ENCODE measurements at regions not wholly inside any gene's neighbourhood (a gene's known extent, or its start where the extent isn't known, plus 50 kb on each side); places are given as distances from the start of the nearest gene placed in this dataset.
A peak's percentile ranks its signal among the peaks of the same experiment; 100 is the strongest.

GRCh38 chr9:6090277-6091210, 75.1 kb upstream of the RANBP6 start:
- H3K4me1 ChIP-seq (ENCODE audit: control insufficient read depth in 5 of 5, insufficient read depth in 5 of 5, low read length in 5 of 5) = no peaks in the 10 kb centered on the region
- no peak overlapping the region for H3K9ac ChIP-seq (ENCODE audit: insufficient read depth in 1 of 2, low read length in 2 of 2)
- DNase-seq (no peak), ATAC-seq (ENCODE audit: insufficient read depth, low FRiP score) (no peak)
- H3K27me3 ChIP-seq (ENCODE audit: control insufficient read depth in 3 of 3, insufficient read depth in 3 of 3, low read length in 2 of 3) = no peaks in the 10 kb centered on the region
- TF ChIP-seq, protein P1, sequence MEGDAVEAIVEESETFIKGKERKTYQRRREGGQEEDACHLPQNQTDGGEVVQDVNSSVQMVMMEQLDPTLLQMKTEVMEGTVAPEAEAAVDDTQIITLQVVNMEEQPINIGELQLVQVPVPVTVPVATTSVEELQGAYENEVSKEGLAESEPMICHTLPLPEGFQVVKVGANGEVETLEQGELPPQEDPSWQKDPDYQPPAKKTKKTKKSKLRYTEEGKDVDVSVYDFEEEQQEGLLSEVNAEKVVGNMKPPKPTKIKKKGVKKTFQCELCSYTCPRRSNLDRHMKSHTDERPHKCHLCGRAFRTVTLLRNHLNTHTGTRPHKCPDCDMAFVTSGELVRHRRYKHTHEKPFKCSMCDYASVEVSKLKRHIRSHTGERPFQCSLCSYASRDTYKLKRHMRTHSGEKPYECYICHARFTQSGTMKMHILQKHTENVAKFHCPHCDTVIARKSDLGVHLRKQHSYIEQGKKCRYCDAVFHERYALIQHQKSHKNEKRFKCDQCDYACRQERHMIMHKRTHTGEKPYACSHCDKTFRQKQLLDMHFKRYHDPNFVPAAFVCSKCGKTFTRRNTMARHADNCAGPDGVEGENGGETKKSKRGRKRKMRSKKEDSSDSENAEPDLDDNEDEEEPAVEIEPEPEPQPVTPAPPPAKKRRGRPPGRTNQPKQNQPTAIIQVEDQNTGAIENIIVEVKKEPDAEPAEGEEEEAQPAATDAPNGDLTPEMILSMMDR (IDR thresholded peaks at IDR 0.05; ENCODE audit: control extremely low read depth, extremely low read depth) = no peak
- H3K4me3 ChIP-seq = no peak overlapping the region
- H3K27ac ChIP-seq (ENCODE audit: low read depth in 1 of 2, low read length in 1 of 2) = peak overlapping the region in 1 of 2 donors; percentile 9
- 86 to 88% methylated on average over 1 of the region's 1 CpG for WGBS, 2 donors
- no peaks in the 10 kb centered on the region for H3K9me3 ChIP-seq (ENCODE audit: control insufficient read depth in 4 of 4, insufficient read depth in 3 of 4, low read length in 3 of 4)
- H3K36me3 ChIP-seq (ENCODE audit: control insufficient read depth in 4 of 4, insufficient read depth in 4 of 4, low read length in 4 of 4) = no peaks in the 10 kb centered on the region

- 80 to 86% methylated on average over 1 of the region's 1 CpG for WGBS, 2 donors
- no peak overlapping the region for H3K4me3 ChIP-seq
- H3K9me3 ChIP-seq (ENCODE audit: control insufficient read depth in 4 of 4, insufficient read depth in 3 of 4, low read length in 3 of 4) = no peaks in the 10 kb centered on the region
- no peaks in the 10 kb centered on the region for H3K4me1 ChIP-seq (ENCODE audit: control insufficient read depth in 5 of 5, insufficient read depth in 5 of 5, low read length in 5 of 5)
- no peaks in the 10 kb centered on the region for H3K36me3 ChIP-seq (ENCODE audit: control insufficient read depth in 4 of 4, insufficient read depth in 4 of 4, low read length in 4 of 4)
- ATAC-seq (ENCODE audit: insufficient read depth, low FRiP score) = no peak
- no peak for DNase-seq
- no peak overlapping the region for H3K9ac ChIP-seq (ENCODE audit: insufficient read depth in 1 of 2, low read length in 2 of 2)
- H3K27ac ChIP-seq (ENCODE audit: low read depth in 1 of 2, low read length in 1 of 2) = no peak overlapping the region
- TF ChIP-seq, protein P1 (IDR thresholded peaks at IDR 0.05; ENCODE audit: control extremely low read depth, extremely low read depth) = no peak
- H3K27me3 ChIP-seq (ENCODE audit: control insufficient read depth in 3 of 3, insufficient read depth in 3 of 3, low read length in 2 of 3) = no peaks in the 10 kb centered on the region
Observed at GRCh38 chr9:6089300-6089699, 73.9 kb upstream of the RANBP6 start.

DNA sequence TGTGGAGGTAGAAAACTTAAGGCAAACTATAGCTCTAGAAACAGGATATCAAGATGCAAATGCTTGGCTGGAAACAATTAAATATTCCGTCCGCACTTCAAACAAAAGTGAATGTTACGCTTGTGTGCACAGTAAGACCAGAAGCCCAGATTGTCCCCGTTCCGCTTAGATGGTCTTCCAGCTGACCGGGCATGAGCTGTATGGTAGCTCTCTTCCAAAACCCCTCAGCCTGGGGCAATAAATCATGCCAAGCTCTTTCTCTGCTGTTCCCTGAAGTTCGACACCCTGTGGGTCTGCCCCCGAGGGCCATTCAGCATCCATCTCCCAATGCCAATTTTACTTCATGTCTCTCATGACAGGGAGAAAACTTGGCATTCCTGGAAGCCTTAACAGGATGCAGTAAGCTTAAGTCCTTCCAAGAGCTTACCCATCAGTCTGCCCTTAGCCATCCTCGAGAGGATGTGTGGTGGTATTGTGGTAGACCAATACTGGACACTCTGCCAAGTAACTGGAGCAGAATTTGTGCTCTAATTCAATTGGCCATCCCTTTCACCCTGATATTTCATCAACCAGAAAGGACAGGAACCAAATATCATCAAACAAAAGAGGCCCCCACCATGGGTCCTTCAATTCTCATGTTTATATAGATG, 70.7 kb upstream of the RANBP6 start:
- H3K4me1 ChIP-seq (ENCODE audit: control insufficient read depth in 5 of 5, insufficient read depth in 5 of 5, low read length in 5 of 5) = no peaks in the 10 kb centered on the region
- no peaks in the 10 kb centered on the region for H3K27me3 ChIP-seq (ENCODE audit: control insufficient read depth in 3 of 3, insufficient read depth in 3 of 3, low read length in 2 of 3)
- no peak overlapping the region for H3K27ac ChIP-seq (ENCODE audit: low read depth in 1 of 2, low read length in 1 of 2)
- ATAC-seq (ENCODE audit: insufficient read depth, low FRiP score) (no peak), DNase-seq (no peak)
- no peak overlapping the region for H3K4me3 ChIP-seq
- no peaks in the 10 kb centered on the region for H3K36me3 ChIP-seq (ENCODE audit: control insufficient read depth in 4 of 4, insufficient read depth in 4 of 4, low read length in 4 of 4)
- TF ChIP-seq, protein P1 (IDR thresholded peaks at IDR 0.05; ENCODE audit: control extremely low read depth, extremely low read depth) = no peak
- WGBS, 2 donors = 94% methylated on average over 9 of the region's 9 CpGs
- H3K9me3 ChIP-seq (ENCODE audit: control insufficient read depth in 4 of 4, insufficient read depth in 3 of 4, low read length in 3 of 4) = no peaks in the 10 kb centered on the region
- H3K9ac ChIP-seq (ENCODE audit: insufficient read depth in 1 of 2, low read length in 2 of 2) = no peak overlapping the region

Measured in lung (tissue), 11 donors.